ENCODE measurements at regions not wholly inside any gene's neighbourhood (a gene's known extent, or its start where the extent isn't known, plus 50 kb on each side); places are given as distances from the start of the nearest gene placed in this dataset.

DNA sequence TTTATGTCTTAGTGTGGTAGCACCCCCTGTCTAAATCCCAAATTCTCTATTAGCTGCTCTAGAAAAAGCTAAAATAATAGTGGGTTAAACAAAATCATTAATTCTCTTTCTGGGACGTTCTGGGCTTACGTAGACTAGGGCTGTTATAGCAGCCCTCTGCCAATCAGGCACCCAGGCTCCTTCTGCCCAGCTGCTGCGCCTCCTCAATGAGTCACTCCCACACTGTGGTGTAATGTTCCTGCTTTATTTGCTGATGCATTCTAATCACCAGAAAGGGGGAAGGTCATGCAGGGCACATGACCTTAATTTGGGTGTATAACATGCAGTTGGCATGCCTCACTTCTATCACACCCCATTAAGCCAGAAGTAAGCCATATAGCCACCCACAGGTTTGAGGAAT, 294.5 kb downstream of the GALC start:
- TF ChIP-seq, protein P1, sequence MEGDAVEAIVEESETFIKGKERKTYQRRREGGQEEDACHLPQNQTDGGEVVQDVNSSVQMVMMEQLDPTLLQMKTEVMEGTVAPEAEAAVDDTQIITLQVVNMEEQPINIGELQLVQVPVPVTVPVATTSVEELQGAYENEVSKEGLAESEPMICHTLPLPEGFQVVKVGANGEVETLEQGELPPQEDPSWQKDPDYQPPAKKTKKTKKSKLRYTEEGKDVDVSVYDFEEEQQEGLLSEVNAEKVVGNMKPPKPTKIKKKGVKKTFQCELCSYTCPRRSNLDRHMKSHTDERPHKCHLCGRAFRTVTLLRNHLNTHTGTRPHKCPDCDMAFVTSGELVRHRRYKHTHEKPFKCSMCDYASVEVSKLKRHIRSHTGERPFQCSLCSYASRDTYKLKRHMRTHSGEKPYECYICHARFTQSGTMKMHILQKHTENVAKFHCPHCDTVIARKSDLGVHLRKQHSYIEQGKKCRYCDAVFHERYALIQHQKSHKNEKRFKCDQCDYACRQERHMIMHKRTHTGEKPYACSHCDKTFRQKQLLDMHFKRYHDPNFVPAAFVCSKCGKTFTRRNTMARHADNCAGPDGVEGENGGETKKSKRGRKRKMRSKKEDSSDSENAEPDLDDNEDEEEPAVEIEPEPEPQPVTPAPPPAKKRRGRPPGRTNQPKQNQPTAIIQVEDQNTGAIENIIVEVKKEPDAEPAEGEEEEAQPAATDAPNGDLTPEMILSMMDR (IDR thresholded peaks at IDR 0.05; ENCODE audit: borderline replicate concordance, extremely low read depth, low read length, poor library complexity, severe bottlenecking): no peak
- no peak for TF ChIP-seq EZH2 (IDR thresholded peaks at IDR 0.05; ENCODE audit: borderline replicate concordance, low read depth, low read length, severe bottlenecking)
